ENCODE measurements at regions not wholly inside any gene's neighbourhood (a gene's known extent, or its start where the extent isn't known, plus 50 kb on each side); places are given as distances from the start of the nearest gene placed in this dataset.

DNA sequence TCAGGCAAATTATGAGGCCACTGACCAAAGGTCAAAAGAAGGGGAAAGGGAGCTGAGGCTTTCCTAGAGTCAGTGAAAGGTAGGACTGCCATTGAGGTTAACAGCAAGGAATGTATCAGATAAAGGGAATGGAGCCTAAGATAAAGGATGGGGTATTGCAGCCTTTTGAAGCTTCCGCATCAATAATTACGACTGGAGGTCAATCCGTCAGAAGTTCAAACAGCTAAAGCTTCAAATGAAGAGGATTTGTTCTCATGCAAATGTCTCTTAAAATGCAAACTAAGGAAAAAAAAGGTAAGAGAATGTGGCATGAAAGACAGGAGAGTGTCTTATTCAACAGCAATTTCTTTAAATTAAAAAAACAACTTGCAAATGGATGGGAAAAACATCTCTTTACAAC lies 341.1 kb upstream of the RGMB start:
- Histone ChIP-seq H3K9me1 (ENCODE audit: insufficient read depth, low read length) (no peaks in the 10 kb centered on the region), H3K18ac (ENCODE audit: low read depth, low read length) (no peak overlapping the region), H3K9me3 (ENCODE audit: control insufficient read depth, insufficient read depth, low read length) (peaks cover 10% of the 10 kb centered on the region), H2BK15ac (ENCODE audit: low read depth, low read length) (no peak overlapping the region; the same call in 2 of the 3 replicates), H3K56ac (ENCODE audit: extremely low read depth, insufficient read depth, low read length) (no peak overlapping the region), H2BK120ac (ENCODE audit: low read depth, low read length) (no peak overlapping the region), H3K23ac (ENCODE audit: low read depth, low read length) (no peak overlapping the region), H3K27me3 (ENCODE audit: control insufficient read depth, insufficient read depth, low read length) (no peaks in the 10 kb centered on the region), H4K5ac (ENCODE audit: low read depth, low read length) (no peak overlapping the region), H3K79me1 (ENCODE audit: low read depth in 1 of 2, low read length in 2 of 2) (no peaks in the 10 kb centered on the region), H3K4me2 (ENCODE audit: low read depth, low read length) (no peak overlapping the region), H2BK5ac (ENCODE audit: low read depth, low read length, poor library complexity, severe bottlenecking) (no peak overlapping the region), H3K4me3 (ENCODE audit: insufficient read depth, low read depth, low read length) (no peak overlapping the region), H2AK5ac (ENCODE audit: low read depth, low read length) (no peak overlapping the region), H3K4me1 (ENCODE audit: control insufficient read depth, insufficient read depth, low read length) (peaks cover 2% of the 10 kb centered on the region; the same call in 1 of the 2 replicates), H3K4ac (ENCODE audit: low read depth, low read length) (no peak overlapping the region), H3K9ac (ENCODE audit: low read depth, low read length) (no peak overlapping the region), H4K20me1 (ENCODE audit: insufficient read depth, low read length) (no peaks in the 10 kb centered on the region), H3K36me3 (ENCODE audit: control insufficient read depth, insufficient read depth, low read length) (no peaks in the 10 kb centered on the region), H4K91ac (ENCODE audit: insufficient read depth, low read depth, low read length) (no peak overlapping the region), H3K14ac (replicated peaks; ENCODE audit: low read depth, low read length) (no peak overlapping the region), H2AFZ (replicated peaks; ENCODE audit: low read length, poor library complexity) (no peak overlapping the region), H4K8ac (ENCODE audit: low read depth in 2 of 2, low read length in 2 of 2) (no peak overlapping the region), H3K27ac (ENCODE audit: insufficient read depth, low read length) (no peak overlapping the region), H2BK20ac (ENCODE audit: low read depth, low read length) (no peak overlapping the region), H2AK9ac (replicated peaks; ENCODE audit: low read depth, low read length, poor library complexity) (no peak overlapping the region)
- ChIA-PET CTCF (interaction anchor here (0.6 kb wide), 1 partner anchor 12 kb away, joined by 3 read pairs; no protein-coding TSS in a partner anchor), POLR2A (ENCODE audit: unreplicated experiment) (no interaction called here)
- dilution Hi-C loops (cut with HindIII; ENCODE audit: low sequenced_read_pairs, unreplicated experiment) (no loop called here), intact Hi-C loops (cut with micrococcal nuclease) (no loop called here), in situ Hi-C loops (cut with MboI; ENCODE audit: low sequenced_read_pairs) (no loop called here)
- WGBS, 2 experiments (ENCODE audit: extremely low coverage in 2 of 2, insufficient read length in 1 of 2), result 96% methylated on average over 3 of the region's 3 CpGs; no CpG with 5 or more reads in 1 of the 2 experiments
- BruUV-seq (replicated peaks), result no TSS peak
- TF ChIP-seq, protein P1, sequence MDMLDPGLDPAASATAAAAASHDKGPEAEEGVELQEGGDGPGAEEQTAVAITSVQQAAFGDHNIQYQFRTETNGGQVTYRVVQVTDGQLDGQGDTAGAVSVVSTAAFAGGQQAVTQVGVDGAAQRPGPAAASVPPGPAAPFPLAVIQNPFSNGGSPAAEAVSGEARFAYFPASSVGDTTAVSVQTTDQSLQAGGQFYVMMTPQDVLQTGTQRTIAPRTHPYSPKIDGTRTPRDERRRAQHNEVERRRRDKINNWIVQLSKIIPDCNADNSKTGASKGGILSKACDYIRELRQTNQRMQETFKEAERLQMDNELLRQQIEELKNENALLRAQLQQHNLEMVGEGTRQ (IDR thresholded peaks at IDR 0.05; ENCODE audit: low read depth, low read length), result no peak
- TF ChIP-seq MAZ (IDR thresholded peaks at IDR 0.05; ENCODE audit: borderline replicate concordance, low read depth, low read length), result no peak
- no peak for ATAC-seq (ENCODE audit: low read depth)
- DNase-seq, result no peak
